ENCODE measurements at regions not wholly inside any gene's neighbourhood (a gene's known extent, or its start where the extent isn't known, plus 50 kb on each side); places are given as distances from the start of the nearest gene placed in this dataset.

- H3K9me3 ChIP-seq (replicated peaks; ENCODE audit: low read length), result no peaks in the 10 kb centered on the region
- no peak overlapping the region for H3K4me3 ChIP-seq (ENCODE audit: low read length)
- no peak overlapping the region for H3K4me2 ChIP-seq (ENCODE audit: low read length)
- H3K9ac ChIP-seq (ENCODE audit: low read depth, low read length), result no peak overlapping the region
- H3K36me3 ChIP-seq (ENCODE audit: insufficient read depth, low read length), result no peaks in the 10 kb centered on the region
- H3K27me3 ChIP-seq (ENCODE audit: control insufficient read depth, insufficient read depth, low read length), result no peaks in the 10 kb centered on the region
- no peaks in the 10 kb centered on the region for H3K4me1 ChIP-seq (ENCODE audit: control insufficient read depth, insufficient read depth, low read length)
These were observed 181.1 kb downstream of the UTP18 start for GRCh38 chr17:51441431-51441830.

- no peak overlapping the region for H3K9ac ChIP-seq (ENCODE audit: low read depth, low read length)
- no peak overlapping the region for H3K4me3 ChIP-seq (ENCODE audit: low read length)
These were observed 181.9 kb downstream of the UTP18 start for GRCh38 chr17:51442088-51442865.

GRCh38 chr17:51443646-51444045 lies 183.3 kb downstream of the UTP18 start:
- Histone ChIP-seq H3K9me3 (replicated peaks; ENCODE audit: low read length) (no peaks in the 10 kb centered on the region), H3K27me3 (ENCODE audit: control insufficient read depth, insufficient read depth, low read length) (no peaks in the 10 kb centered on the region), H3K4me2 (ENCODE audit: low read length) (no peak overlapping the region), H3K4me1 (ENCODE audit: control insufficient read depth, insufficient read depth, low read length) (no peaks in the 10 kb centered on the region), H3K36me3 (ENCODE audit: insufficient read depth, low read length) (no peaks in the 10 kb centered on the region), H3K9ac (ENCODE audit: low read depth, low read length) (no peak overlapping the region), H3K4me3 (ENCODE audit: low read length) (no peak overlapping the region)

More at GRCh38 chr17:51442088-51442865, 181.9 kb downstream of the UTP18 start:
- Histone ChIP-seq H3K4me2 (ENCODE audit: low read length) (no peak overlapping the region), H3K4me1 (ENCODE audit: control insufficient read depth, insufficient read depth, low read length) (no peaks in the 10 kb centered on the region), H3K36me3 (ENCODE audit: insufficient read depth, low read length) (no peaks in the 10 kb centered on the region), H3K9me3 (replicated peaks; ENCODE audit: low read length) (no peaks in the 10 kb centered on the region), H3K27me3 (ENCODE audit: control insufficient read depth, insufficient read depth, low read length) (no peaks in the 10 kb centered on the region)

- Histone ChIP-seq H3K36me3 (ENCODE audit: insufficient read depth, low read length) (no peaks in the 10 kb centered on the region), H3K4me2 (ENCODE audit: low read length) (no peak overlapping the region), H3K27me3 (ENCODE audit: control insufficient read depth, insufficient read depth, low read length) (no peaks in the 10 kb centered on the region), H3K4me3 (ENCODE audit: low read length) (no peak overlapping the region), H3K9ac (ENCODE audit: low read depth, low read length) (no peak overlapping the region), H3K9me3 (replicated peaks; ENCODE audit: low read length) (no peaks in the 10 kb centered on the region), H3K4me1 (ENCODE audit: control insufficient read depth, insufficient read depth, low read length) (no peaks in the 10 kb centered on the region)
These were observed 185.6 kb downstream of the UTP18 start for GRCh38 chr17:51445946-51446345.

- Histone ChIP-seq H3K9me3 (replicated peaks; ENCODE audit: low read length) (no peaks in the 10 kb centered on the region), H3K9ac (ENCODE audit: low read depth, low read length) (no peak overlapping the region), H3K4me3 (ENCODE audit: low read length) (no peak overlapping the region), H3K27me3 (ENCODE audit: control insufficient read depth, insufficient read depth, low read length) (no peaks in the 10 kb centered on the region), H3K36me3 (ENCODE audit: insufficient read depth, low read length) (no peaks in the 10 kb centered on the region), H3K4me2 (ENCODE audit: low read length) (no peak overlapping the region), H3K4me1 (ENCODE audit: control insufficient read depth, insufficient read depth, low read length) (no peaks in the 10 kb centered on the region)
These were observed 194.2 kb downstream of the UTP18 start for GRCh38 chr17:51454456-51454978.

GRCh38 chr17:51455211-51455610 lies 194.9 kb downstream of the UTP18 start:
- H3K4me1 ChIP-seq (ENCODE audit: control insufficient read depth, insufficient read depth, low read length), result no peaks in the 10 kb centered on the region
- no peaks in the 10 kb centered on the region for H3K9me3 ChIP-seq (replicated peaks; ENCODE audit: low read length)
- no peak overlapping the region for H3K9ac ChIP-seq (ENCODE audit: low read depth, low read length)
- no peaks in the 10 kb centered on the region for H3K27me3 ChIP-seq (ENCODE audit: control insufficient read depth, insufficient read depth, low read length)
- H3K4me3 ChIP-seq (ENCODE audit: low read length), result no peak overlapping the region
- no peak overlapping the region for H3K4me2 ChIP-seq (ENCODE audit: low read length)
- H3K36me3 ChIP-seq (ENCODE audit: insufficient read depth, low read length), result no peaks in the 10 kb centered on the region

- Histone ChIP-seq H3K4me1 (ENCODE audit: control insufficient read depth, insufficient read depth, low read length) (no peaks in the 10 kb centered on the region), H3K9me3 (replicated peaks; ENCODE audit: low read length) (no peaks in the 10 kb centered on the region), H3K9ac (ENCODE audit: low read depth, low read length) (no peak overlapping the region), H3K4me3 (ENCODE audit: low read length) (no peak overlapping the region), H3K27me3 (ENCODE audit: control insufficient read depth, insufficient read depth, low read length) (no peaks in the 10 kb centered on the region), H3K4me2 (ENCODE audit: low read length) (no peak overlapping the region), H3K36me3 (ENCODE audit: insufficient read depth, low read length) (no peaks in the 10 kb centered on the region)
These were observed 195.6 kb downstream of the UTP18 start for GRCh38 chr17:51455931-51456330.

- no peak overlapping the region for H3K9ac ChIP-seq (ENCODE audit: low read depth, low read length)
- H3K27me3 ChIP-seq (ENCODE audit: control insufficient read depth, insufficient read depth, low read length), result no peaks in the 10 kb centered on the region
- no peaks in the 10 kb centered on the region for H3K36me3 ChIP-seq (ENCODE audit: insufficient read depth, low read length)
- H3K4me3 ChIP-seq (ENCODE audit: low read length), result no peak overlapping the region
- H3K9me3 ChIP-seq (replicated peaks; ENCODE audit: low read length), result no peaks in the 10 kb centered on the region
- no peaks in the 10 kb centered on the region for H3K4me1 ChIP-seq (ENCODE audit: control insufficient read depth, insufficient read depth, low read length)
- no peak overlapping the region for H3K4me2 ChIP-seq (ENCODE audit: low read length)
These were observed 196.6 kb downstream of the UTP18 start for GRCh38 chr17:51456942-51457341.

GRCh38 chr17:51461578-51462004 lies 201.2 kb downstream of the UTP18 start:
- H3K27me3 ChIP-seq (ENCODE audit: control insufficient read depth, insufficient read depth, low read length), result peaks cover 5% of the 10 kb centered on the region
- H3K4me1 ChIP-seq (ENCODE audit: control insufficient read depth, insufficient read depth, low read length), result no peaks in the 10 kb centered on the region
- no peak overlapping the region for H3K9ac ChIP-seq (ENCODE audit: low read depth, low read length)
- no peak overlapping the region for H3K4me2 ChIP-seq (ENCODE audit: low read length)
- H3K4me3 ChIP-seq (ENCODE audit: low read length), result no peak overlapping the region
- H3K9me3 ChIP-seq (replicated peaks; ENCODE audit: low read length), result no peaks in the 10 kb centered on the region
- no peaks in the 10 kb centered on the region for H3K36me3 ChIP-seq (ENCODE audit: insufficient read depth, low read length)

- Histone ChIP-seq H3K4me2 (ENCODE audit: low read length) (no peak overlapping the region), H3K27me3 (ENCODE audit: control insufficient read depth, insufficient read depth, low read length) (peaks cover 5% of the 10 kb centered on the region), H3K9ac (ENCODE audit: low read depth, low read length) (no peak overlapping the region), H3K36me3 (ENCODE audit: insufficient read depth, low read length) (no peaks in the 10 kb centered on the region), H3K4me1 (ENCODE audit: control insufficient read depth, insufficient read depth, low read length) (no peaks in the 10 kb centered on the region), H3K9me3 (replicated peaks; ENCODE audit: low read length) (no peaks in the 10 kb centered on the region), H3K4me3 (ENCODE audit: low read length) (no peak overlapping the region)
These were observed 203.0 kb downstream of the UTP18 start for GRCh38 chr17:51463353-51463752.

- Histone ChIP-seq H3K4me3 (ENCODE audit: low read length) (no peak overlapping the region), H3K4me2 (ENCODE audit: low read length) (no peak overlapping the region), H3K9me3 (replicated peaks; ENCODE audit: low read length) (no peaks in the 10 kb centered on the region), H3K27me3 (ENCODE audit: control insufficient read depth, insufficient read depth, low read length) (peaks cover 5% of the 10 kb centered on the region), H3K4me1 (ENCODE audit: control insufficient read depth, insufficient read depth, low read length) (no peaks in the 10 kb centered on the region), H3K9ac (ENCODE audit: low read depth, low read length) (no peak overlapping the region), H3K36me3 (ENCODE audit: insufficient read depth, low read length) (no peaks in the 10 kb centered on the region)
These were observed 207.0 kb downstream of the UTP18 start for GRCh38 chr17:51467336-51467735.

- Histone ChIP-seq H3K4me3 (ENCODE audit: low read length) (no peak overlapping the region), H3K4me2 (ENCODE audit: low read length) (no peak overlapping the region), H3K36me3 (ENCODE audit: insufficient read depth, low read length) (no peaks in the 10 kb centered on the region), H3K4me1 (ENCODE audit: control insufficient read depth, insufficient read depth, low read length) (no peaks in the 10 kb centered on the region), H3K9me3 (replicated peaks; ENCODE audit: low read length) (no peaks in the 10 kb centered on the region), H3K9ac (ENCODE audit: low read depth, low read length) (no peak overlapping the region), H3K27me3 (ENCODE audit: control insufficient read depth, insufficient read depth, low read length) (no peaks in the 10 kb centered on the region)
These were observed 212.4 kb downstream of the UTP18 start for GRCh38 chr17:51472670-51473205.
